GM12878 (cell line): ENCODE measurements at regions not wholly inside any gene's neighbourhood (a gene's known extent, or its start where the extent isn't known, plus 50 kb on each side); places are given as distances from the start of the nearest gene placed in this dataset.

ENCODE experiments used
- ATAC-seq: fragments of 200-7000 bp; cut with Tn5 transposase; 3 replicates; pipeline ENCODE4 v1.9.1; 2020; ENCODE audit warnings: mild to moderate bottlenecking, moderate library complexity
- BruUV-seq: library from RNA; stranded (reverse); fragments of 400-500 nt; replicated peaks from 2 replicates; lab custom pipeline; 2021; lab: Mats Ljungman, UMichigan
- CTCF ChIA-PET: fragments of 300-600 bp; sonication (Branson Sonifier 250); formaldehyde crosslinking; extraction: SDS; loops from one replicate; lab custom pipeline; 2021; ENCODE audit warnings: inconsistent platforms; lab: Yijun Ruan, JAX
- POLR2A ChIA-PET: fragments of 350-600 bp; formaldehyde crosslinking; extraction: SDS; loops from one replicate; lab custom pipeline; 2021; ENCODE audit warnings: inconsistent platforms; lab: Charles Lee
- RAD21 ChIA-PET: fragments of 300-600 bp; sonication (Branson Sonifier 250); formaldehyde crosslinking; loops from one replicate; lab custom pipeline; 2023; ENCODE audit warnings: antibody characterized with exemption; ENCODE audit not compliant: unreplicated experiment; lab: Charles Lee
- SMC1A ChIA-PET: fragments of 300-600 bp; sonication (Branson Sonifier 250); formaldehyde crosslinking; loops from one replicate; lab custom pipeline; 2023; ENCODE audit not compliant: unreplicated experiment, uncharacterized antibody; lab: Charles Lee
- DNase-seq: peaks from one replicate; pipeline ENCODE4 v3.0.0-alpha.2; 2011; ENCODE audit warnings: low read depth, low spot score
- FAIRE-seq: peaks from 3 replicates; lab custom pipeline; 2011; peaks lifted over from hg19 to GRCh38; lab: Jason Lieb, UNC
- H2AFZ ChIP-seq: 2 replicates; pipeline ENCODE4 v1.6.0; 2011; ENCODE audit warnings: low read depth, low read length, control low read depth; ENCODE audit not compliant: control insufficient read depth
- H3K27ac ChIP-seq: 2 replicates; pipeline ENCODE4 v1.5.1; 2011; ENCODE audit warnings: control low read depth; ENCODE audit not compliant: control insufficient read depth, insufficient read depth
- H3K27me3 ChIP-seq, 2 experiments: replicated peaks in 1 of 2; 2 replicates each; pipeline versions ENCODE4 v1.6.0 to v1.6.1; 2011; ENCODE audit warnings: low read length in 1 of 2; ENCODE audit not compliant: control insufficient read depth in 2 of 2, insufficient read depth in 2 of 2
- H3K36me3 ChIP-seq, 2 experiments: 2 replicates each; pipeline ENCODE4 v1.5.1; 2011; ENCODE audit warnings: low read length in 1 of 2; ENCODE audit not compliant: control insufficient read depth in 2 of 2, insufficient read depth in 2 of 2
- H3K4me1 ChIP-seq: 2 replicates; pipeline ENCODE4 v1.6.1; 2011; ENCODE audit warnings: mild to moderate bottlenecking, low read length, moderate library complexity, mixed read lengths; ENCODE audit not compliant: control insufficient read depth, insufficient read depth
- H3K4me2 ChIP-seq: 2 replicates; pipeline ENCODE4 v1.6.0; 2011; ENCODE audit warnings: control low read depth; ENCODE audit not compliant: control insufficient read depth, insufficient read depth
- H3K4me3 ChIP-seq: fragments of 200-600 bp; sonication (generic); 2 replicates; pipeline ENCODE4 v1.5.1; 2016
- H3K79me2 ChIP-seq: 2 replicates; pipeline ENCODE4 v1.6.0; 2011; ENCODE audit warnings: low read length; ENCODE audit not compliant: control insufficient read depth, insufficient read depth
- H3K9ac ChIP-seq: 2 replicates; pipeline ENCODE4 v1.8.0; 2011; ENCODE audit warnings: low read length, control low read depth, mixed read lengths; ENCODE audit not compliant: control insufficient read depth, insufficient read depth
- H3K9me3 ChIP-seq: replicated peaks from 3 replicates; pipeline ENCODE4 v1.5.1; 2011; ENCODE audit warnings: mild to moderate bottlenecking, low read length; ENCODE audit not compliant: control insufficient read depth, insufficient read depth
- H4K20me1 ChIP-seq: 2 replicates; pipeline ENCODE4 v1.6.0; 2011; ENCODE audit not compliant: control insufficient read depth, insufficient read depth
- ASH2L ChIP-seq: fragments of 300-600, 200-600 bp; sonication (generic); IDR thresholded peaks from 2 replicates; pipeline ENCODE4 v1.6.1; 2017; ENCODE audit warnings: low read depth, mild to moderate bottlenecking, borderline replicate concordance
- ATF7 ChIP-seq: fragments of 450-650 bp; IDR thresholded peaks from 2 replicates; pipeline ENCODE4 v1.6.1; 2016; ENCODE audit warnings: low read depth, mild to moderate bottlenecking
- EED ChIP-seq: sonication (generic); IDR thresholded peaks from 2 replicates; pipeline ENCODE4 v1.6.1; 2016; ENCODE audit warnings: antibody characterized with exemption, low read depth
- NBN ChIP-seq: fragments of 450-650 bp; IDR thresholded peaks from 2 replicates; pipeline ENCODE4 v1.6.1; 2016
- RFX5 ChIP-seq: IDR thresholded peaks from 2 replicates; pipeline ENCODE4 v1.6.1; 2011; ENCODE audit warnings: low read depth, low read length, improper control_type of control experiment
- TCF3 ChIP-seq: IDR thresholded peaks from 2 replicates; pipeline ENCODE4 v1.6.1; 2012; ENCODE audit warnings: low read depth, mild to moderate bottlenecking, low read length, borderline replicate concordance; ENCODE audit not compliant: insufficient read depth
- WRNIP1 ChIP-seq: IDR thresholded peaks from 2 replicates; pipeline ENCODE4 v1.6.1; 2011; ENCODE audit warnings: low read depth, low read length, improper control_type of control experiment, borderline replicate concordance
- ZBED1 ChIP-seq: IDR thresholded peaks from 2 replicates; pipeline ENCODE4 v1.6.1; 2016; ENCODE audit warnings: borderline replicate concordance
- WGBS: methylation state at CpG from one replicate; pipeline ENCODE4 v1.1.6; 2016; ENCODE audit warnings: low lambda C conversion rate; ENCODE audit not compliant: insufficient replicate concordance, insufficient coverage; ENCODE audit errors: missing lambda C conversion rate; 5-methylcytosine and 5-hydroxymethylcytosine counted together
- in situ Hi-C: fragments of 300-500 bp; cut with MboI; formaldehyde crosslinking; loops from 9 replicates; pipeline ENCODE4 v1.14.3; 2018; ENCODE audit warnings: mixed read lengths
- intact Hi-C: fragments of 100-400 bp; cut with micrococcal nuclease; formaldehyde crosslinking; loops from one replicate; pipeline ENCODE4 v1.14.2; 2022; ENCODE audit not compliant: unreplicated experiment
- TF ChIP-seq, protein P1 (sequence below): fragments of 450-650 bp; IDR thresholded peaks from 2 replicates; pipeline ENCODE4 v1.6.1; 2017; ENCODE audit warnings: mild to moderate bottlenecking, low read depth, inconsistent platforms; ENCODE audit not compliant: poor library complexity, severe bottlenecking
- TF ChIP-seq, protein P2 (sequence below): IDR thresholded peaks from 2 replicates; pipeline ENCODE4 v1.6.1; 2012; ENCODE audit warnings: mild to moderate bottlenecking, low read depth, low read length
- TF ChIP-seq, protein P3 (sequence below): fragments of 150-350 bp; IDR thresholded peaks from 2 replicates; pipeline ENCODE4 v1.6.1; 2016; ENCODE audit warnings: low read depth, low read length
- TF ChIP-seq, protein P4 (sequence below): fragments of 450-650 bp; formaldehyde crosslinking; IDR thresholded peaks from 2 replicates; pipeline ENCODE4 v1.4.0; 2020; ENCODE audit warnings: mild to moderate bottlenecking, moderate library complexity

DNA sequence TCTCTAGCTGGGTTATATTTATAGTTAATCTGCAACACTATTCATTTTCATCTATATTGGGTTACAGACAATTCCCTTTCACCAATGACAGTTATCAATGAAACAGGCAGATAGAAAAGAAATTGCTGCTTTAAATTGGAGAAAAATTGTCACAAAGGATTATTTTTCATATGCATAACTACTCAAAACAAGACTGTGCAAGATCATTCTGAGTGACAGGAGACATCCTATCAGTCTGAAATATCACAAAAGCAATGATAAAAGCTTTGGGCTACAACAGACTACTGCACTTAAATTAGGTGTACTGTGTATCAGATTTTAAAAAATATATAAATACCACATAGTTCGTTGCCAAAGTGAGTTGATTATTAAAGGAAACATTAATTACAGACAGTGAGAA, 722.6 kb downstream of the ARAP2 start:
- ChIA-PET RAD21 (no interaction called here), CTCF (interaction anchor here (1.3 kb wide), 1 partner anchor 79 kb away, joined by 3 read pairs; no protein-coding TSS in a partner anchor), SMC1A (interaction anchor here (0.6 kb wide), 1 partner anchor 362 kb away, joined by 3 read pairs; no protein-coding TSS in a partner anchor), POLR2A (no interaction called here)
- Histone ChIP-seq H3K9ac (no peak overlapping the region), H3K4me2 (no peak overlapping the region), H3K4me1 (no peaks in the 10 kb centered on the region), H2AFZ (no peak overlapping the region), H3K27me3 (no peaks in the 10 kb centered on the region), H3K36me3 (no peaks in the 10 kb centered on the region), H3K4me3 (no peak overlapping the region), H3K9me3 (no peaks in the 10 kb centered on the region), H3K79me2 (no peaks in the 10 kb centered on the region), H4K20me1 (no peaks in the 10 kb centered on the region), H3K27ac (no peak overlapping the region)
- FAIRE-seq (no peak), DNase-seq (no peak), ATAC-seq (no peak)
- in situ Hi-C loops: no loop called here
- intact Hi-C loops: no loop called here
- BruUV-seq: no TSS peak
- WGBS: 0% methylated on average over 1 of the region's 1 CpG
- TF ChIP-seq ZBED1 (no peak), RFX5 (no peak), NBN (no peak), ATF7 (no peak), ASH2L (no peak), EED (no peak), WRNIP1 (no peak), TCF3 (no peak)
- TF ChIP-seq, protein P1, sequence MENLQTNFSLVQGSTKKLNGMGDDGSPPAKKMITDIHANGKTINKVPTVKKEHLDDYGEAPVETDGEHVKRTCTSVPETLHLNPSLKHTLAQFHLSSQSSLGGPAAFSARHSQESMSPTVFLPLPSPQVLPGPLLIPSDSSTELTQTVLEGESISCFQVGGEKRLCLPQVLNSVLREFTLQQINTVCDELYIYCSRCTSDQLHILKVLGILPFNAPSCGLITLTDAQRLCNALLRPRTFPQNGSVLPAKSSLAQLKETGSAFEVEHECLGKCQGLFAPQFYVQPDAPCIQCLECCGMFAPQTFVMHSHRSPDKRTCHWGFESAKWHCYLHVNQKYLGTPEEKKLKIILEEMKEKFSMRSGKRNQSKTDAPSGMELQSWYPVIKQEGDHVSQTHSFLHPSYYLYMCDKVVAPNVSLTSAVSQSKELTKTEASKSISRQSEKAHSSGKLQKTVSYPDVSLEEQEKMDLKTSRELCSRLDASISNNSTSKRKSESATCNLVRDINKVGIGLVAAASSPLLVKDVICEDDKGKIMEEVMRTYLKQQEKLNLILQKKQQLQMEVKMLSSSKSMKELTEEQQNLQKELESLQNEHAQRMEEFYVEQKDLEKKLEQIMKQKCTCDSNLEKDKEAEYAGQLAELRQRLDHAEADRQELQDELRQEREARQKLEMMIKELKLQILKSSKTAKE: no peak
- TF ChIP-seq, protein P2, sequence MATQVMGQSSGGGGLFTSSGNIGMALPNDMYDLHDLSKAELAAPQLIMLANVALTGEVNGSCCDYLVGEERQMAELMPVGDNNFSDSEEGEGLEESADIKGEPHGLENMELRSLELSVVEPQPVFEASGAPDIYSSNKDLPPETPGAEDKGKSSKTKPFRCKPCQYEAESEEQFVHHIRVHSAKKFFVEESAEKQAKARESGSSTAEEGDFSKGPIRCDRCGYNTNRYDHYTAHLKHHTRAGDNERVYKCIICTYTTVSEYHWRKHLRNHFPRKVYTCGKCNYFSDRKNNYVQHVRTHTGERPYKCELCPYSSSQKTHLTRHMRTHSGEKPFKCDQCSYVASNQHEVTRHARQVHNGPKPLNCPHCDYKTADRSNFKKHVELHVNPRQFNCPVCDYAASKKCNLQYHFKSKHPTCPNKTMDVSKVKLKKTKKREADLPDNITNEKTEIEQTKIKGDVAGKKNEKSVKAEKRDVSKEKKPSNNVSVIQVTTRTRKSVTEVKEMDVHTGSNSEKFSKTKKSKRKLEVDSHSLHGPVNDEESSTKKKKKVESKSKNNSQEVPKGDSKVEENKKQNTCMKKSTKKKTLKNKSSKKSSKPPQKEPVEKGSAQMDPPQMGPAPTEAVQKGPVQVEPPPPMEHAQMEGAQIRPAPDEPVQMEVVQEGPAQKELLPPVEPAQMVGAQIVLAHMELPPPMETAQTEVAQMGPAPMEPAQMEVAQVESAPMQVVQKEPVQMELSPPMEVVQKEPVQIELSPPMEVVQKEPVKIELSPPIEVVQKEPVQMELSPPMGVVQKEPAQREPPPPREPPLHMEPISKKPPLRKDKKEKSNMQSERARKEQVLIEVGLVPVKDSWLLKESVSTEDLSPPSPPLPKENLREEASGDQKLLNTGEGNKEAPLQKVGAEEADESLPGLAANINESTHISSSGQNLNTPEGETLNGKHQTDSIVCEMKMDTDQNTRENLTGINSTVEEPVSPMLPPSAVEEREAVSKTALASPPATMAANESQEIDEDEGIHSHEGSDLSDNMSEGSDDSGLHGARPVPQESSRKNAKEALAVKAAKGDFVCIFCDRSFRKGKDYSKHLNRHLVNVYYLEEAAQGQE: no peak
- TF ChIP-seq, protein P3, sequence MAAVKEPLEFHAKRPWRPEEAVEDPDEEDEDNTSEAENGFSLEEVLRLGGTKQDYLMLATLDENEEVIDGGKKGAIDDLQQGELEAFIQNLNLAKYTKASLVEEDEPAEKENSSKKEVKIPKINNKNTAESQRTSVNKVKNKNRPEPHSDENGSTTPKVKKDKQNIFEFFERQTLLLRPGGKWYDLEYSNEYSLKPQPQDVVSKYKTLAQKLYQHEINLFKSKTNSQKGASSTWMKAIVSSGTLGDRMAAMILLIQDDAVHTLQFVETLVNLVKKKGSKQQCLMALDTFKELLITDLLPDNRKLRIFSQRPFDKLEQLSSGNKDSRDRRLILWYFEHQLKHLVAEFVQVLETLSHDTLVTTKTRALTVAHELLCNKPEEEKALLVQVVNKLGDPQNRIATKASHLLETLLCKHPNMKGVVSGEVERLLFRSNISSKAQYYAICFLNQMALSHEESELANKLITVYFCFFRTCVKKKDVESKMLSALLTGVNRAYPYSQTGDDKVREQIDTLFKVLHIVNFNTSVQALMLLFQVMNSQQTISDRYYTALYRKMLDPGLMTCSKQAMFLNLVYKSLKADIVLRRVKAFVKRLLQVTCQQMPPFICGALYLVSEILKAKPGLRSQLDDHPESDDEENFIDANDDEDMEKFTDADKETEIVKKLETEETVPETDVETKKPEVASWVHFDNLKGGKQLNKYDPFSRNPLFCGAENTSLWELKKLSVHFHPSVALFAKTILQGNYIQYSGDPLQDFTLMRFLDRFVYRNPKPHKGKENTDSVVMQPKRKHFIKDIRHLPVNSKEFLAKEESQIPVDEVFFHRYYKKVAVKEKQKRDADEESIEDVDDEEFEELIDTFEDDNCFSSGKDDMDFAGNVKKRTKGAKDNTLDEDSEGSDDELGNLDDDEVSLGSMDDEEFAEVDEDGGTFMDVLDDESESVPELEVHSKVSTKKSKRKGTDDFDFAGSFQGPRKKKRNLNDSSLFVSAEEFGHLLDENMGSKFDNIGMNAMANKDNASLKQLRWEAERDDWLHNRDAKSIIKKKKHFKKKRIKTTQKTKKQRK: no peak
- TF ChIP-seq, protein P4, sequence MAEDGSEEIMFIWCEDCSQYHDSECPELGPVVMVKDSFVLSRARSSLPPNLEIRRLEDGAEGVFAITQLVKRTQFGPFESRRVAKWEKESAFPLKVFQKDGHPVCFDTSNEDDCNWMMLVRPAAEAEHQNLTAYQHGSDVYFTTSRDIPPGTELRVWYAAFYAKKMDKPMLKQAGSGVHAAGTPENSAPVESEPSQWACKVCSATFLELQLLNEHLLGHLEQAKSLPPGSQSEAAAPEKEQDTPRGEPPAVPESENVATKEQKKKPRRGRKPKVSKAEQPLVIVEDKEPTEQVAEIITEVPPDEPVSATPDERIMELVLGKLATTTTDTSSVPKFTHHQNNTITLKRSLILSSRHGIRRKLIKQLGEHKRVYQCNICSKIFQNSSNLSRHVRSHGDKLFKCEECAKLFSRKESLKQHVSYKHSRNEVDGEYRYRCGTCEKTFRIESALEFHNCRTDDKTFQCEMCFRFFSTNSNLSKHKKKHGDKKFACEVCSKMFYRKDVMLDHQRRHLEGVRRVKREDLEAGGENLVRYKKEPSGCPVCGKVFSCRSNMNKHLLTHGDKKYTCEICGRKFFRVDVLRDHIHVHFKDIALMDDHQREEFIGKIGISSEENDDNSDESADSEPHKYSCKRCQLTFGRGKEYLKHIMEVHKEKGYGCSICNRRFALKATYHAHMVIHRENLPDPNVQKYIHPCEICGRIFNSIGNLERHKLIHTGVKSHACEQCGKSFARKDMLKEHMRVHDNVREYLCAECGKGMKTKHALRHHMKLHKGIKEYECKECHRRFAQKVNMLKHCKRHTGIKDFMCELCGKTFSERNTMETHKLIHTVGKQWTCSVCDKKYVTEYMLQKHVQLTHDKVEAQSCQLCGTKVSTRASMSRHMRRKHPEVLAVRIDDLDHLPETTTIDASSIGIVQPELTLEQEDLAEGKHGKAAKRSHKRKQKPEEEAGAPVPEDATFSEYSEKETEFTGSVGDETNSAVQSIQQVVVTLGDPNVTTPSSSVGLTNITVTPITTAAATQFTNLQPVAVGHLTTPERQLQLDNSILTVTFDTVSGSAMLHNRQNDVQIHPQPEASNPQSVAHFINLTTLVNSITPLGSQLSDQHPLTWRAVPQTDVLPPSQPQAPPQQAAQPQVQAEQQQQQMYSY (CRISPR knock-in tag): no peak
